Cerebellar cortex (tissue), 1 donor: ENCODE measurements at regions not wholly inside any gene's neighbourhood (a gene's known extent, or its start where the extent isn't known, plus 50 kb on each side); places are given as distances from the start of the nearest gene placed in this dataset.

ENCODE experiments used
- DNase-seq: peaks from one replicate; pipeline ENCODE4 v3.0.0-alpha.2; 2015; ENCODE audit warnings: low spot score

GRCh38 chr10:62631241-62631640 lies 173.3 kb upstream of the ADO start:
- no peak for DNase-seq

- DNase-seq: no peak
Measured at GRCh38 chr10:62632071-62632809, 172.3 kb upstream of the ADO start.

GRCh38 chr10:62633976-62634375 lies 170.5 kb upstream of the ADO start:
- DNase-seq: no peak

DNA sequence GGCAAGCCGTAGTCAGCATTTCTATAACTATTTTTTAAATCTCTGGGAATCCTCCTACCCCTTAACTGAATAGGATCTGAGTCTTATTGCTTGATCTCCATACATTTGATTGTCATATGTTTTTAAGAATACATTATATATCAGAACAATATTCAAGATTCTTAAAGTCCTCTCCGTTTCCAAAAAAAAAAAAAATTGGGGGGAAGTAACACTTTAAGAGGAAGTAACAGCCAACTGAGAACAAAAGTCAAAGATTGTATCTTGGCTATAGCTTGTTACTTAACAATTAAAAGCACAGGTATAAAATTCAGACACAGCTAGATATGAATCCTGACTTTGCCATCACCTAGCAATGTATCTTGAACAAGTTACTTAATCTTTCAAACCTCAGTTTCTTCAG lies 169.9 kb upstream of the ADO start:
- DNase-seq: no peak

DNA sequence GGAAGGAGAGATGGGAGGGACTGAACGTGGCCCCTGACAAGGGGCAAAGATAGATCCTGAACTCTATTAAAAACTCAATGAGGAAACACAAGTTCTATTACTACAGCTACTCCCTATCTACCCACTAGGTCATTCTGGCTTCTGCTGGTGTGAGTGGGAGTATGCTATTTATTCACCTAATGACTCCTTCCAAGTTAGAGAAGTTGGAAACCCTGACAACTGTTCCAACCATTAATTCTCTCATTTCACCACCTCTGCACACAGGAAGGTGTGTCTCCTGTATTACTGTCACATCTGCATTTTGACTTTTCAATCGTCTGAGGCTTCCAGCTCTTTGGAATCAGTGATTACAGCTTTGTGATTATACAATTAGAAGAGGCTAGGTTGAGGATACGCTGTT lies 169.4 kb upstream of the ADO start:
- DNase-seq: no peak

GRCh38 chr10:62636825-62637248 lies 167.7 kb upstream of the ADO start:
- no peak for DNase-seq

DNA sequence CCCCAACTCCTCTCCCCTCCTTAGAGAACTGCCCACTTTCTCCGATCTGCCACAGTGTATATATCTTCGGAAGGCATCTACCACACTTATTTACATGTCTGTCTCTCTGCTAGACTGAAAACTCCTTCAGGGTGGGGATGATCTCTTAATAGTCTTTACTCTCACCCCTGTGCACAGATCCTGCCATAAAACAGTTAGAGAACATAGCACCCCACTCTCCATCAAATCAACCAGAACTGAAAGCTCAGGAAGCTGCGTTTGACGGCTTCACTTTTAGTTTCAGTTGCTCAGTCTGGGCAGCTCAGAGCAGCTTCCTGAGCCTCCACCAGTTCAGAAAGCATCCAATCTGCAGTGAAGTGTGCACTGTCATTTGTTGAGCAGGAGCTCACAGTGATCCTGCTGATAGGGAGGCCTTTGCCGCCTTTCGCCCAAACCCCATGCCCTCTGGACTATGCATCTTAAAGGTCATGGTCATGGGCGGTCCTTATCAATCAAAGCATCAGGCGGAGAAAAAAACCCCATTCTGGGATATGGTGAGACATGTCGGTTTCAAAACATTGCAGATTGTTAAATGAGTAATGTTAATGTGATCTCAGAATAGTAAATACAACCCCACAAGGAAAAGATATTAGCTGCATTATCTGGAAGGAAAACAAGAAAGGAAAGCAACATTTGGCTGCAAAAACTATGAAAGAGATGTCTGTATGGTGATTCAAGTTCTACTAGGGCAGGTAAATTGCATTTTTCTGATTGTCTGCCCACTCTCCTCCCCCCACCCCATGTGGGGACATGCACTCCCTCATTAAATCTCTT lies 167.1 kb upstream of the ADO start:
- DNase-seq: no peak

DNA sequence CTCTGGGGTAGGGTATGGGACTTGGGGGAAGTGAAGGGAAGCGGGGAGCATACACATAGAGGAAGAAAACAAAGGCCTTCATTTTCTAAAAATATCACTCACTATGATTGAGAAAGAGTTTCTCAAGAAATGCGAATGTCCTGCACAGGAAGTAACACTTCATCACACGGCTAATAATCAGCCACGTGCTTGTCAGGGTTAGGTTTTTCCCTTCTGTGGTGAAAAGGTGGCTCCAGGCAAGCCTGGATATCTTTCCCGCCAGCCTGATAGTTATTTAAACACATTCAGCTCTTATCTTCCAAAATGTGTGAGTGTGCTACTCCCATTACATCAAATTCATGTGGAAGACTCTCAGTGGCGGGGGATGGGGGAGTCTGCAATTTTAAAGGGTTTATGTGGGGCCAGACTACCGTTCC lies 166.4 kb upstream of the ADO start:
- no peak for DNase-seq

GRCh38 chr10:62639144-62639543 lies 165.4 kb upstream of the ADO start:
- DNase-seq: no peak

DNA sequence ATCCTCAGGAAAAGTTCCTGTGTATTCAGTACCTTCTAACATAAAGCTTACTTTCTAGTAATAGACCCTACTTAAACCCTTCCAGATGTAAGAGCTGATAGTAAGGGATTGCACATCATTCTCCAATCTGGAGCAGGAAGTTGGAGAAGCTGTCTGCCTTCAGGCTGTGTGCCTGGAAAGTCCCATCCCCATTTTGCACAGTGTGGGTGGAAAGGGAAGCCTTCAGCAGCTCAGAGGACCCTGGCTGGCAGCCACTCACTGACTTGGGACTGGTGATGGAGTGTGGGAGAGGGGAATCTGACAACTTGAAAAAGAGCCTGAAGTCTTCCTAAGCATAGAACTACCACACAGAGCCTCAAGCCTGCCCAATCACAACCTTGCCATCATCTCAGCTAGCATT lies 164.1 kb upstream of the ADO start:
- DNase-seq: no peak

- DNase-seq: no peak
Measured at GRCh38 chr10:62643606-62644587, 160.6 kb upstream of the ADO start.

DNA sequence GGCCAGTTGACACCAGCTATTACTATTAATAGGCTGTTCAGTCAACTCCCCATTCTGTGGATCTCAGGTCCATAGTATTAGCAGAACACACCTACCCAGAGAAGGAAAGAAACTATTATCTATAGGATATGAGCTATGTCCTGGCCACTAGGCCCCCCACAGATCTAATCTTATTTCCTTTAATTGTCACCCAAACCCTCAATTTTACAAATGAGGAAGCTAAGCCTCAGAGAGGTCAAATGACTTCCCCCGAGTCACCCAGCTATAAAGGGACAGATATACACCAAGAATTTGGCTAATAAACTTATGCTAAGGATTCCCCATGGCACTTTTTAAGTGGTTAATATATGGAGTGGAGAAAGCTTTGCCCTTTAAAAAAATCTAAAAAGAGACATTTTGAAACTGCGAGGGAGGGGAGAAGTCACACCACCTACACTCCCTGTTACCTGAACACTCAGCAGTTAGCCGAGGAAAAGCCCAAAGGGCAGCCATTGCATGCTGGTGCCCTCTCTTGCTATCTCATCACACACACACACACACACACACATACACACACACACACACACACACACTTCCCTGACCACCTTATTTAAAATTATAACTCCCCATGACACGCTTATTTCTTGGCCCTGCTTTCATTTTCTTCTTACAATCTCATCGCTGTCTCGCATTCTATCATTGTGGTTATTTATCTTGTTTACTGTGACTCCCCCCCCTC lies 157.0 kb upstream of the ADO start:
- DNase-seq: no peak

- DNase-seq: no peak
Measured at GRCh38 chr10:62648921-62649320, 155.6 kb upstream of the ADO start.

DNA sequence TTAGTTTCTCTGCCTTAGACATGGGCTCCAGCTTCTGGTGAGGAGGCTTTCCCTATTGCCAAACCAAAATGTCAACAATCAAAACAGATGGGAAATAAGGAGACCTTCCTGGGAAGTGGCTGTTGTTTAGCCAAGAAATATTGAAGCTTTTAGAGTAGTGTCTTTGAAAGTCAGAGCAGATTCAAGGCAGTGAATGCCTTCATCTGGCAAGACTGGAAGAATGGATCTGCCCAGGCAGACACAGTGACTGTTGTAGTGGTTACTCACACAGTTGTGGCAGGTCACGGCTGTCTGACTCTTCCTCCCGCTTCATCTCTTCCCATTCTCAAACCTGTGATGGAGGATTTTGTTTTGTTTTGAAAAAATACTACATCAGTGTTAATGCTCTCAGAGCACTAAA lies 154.1 kb upstream of the ADO start:
- DNase-seq: no peak

GRCh38 chr10:62651341-62651740 lies 153.2 kb upstream of the ADO start:
- DNase-seq: no peak

- no peak for DNase-seq
Measured at GRCh38 chr10:62652114-62652513, 152.4 kb upstream of the ADO start.

DNA sequence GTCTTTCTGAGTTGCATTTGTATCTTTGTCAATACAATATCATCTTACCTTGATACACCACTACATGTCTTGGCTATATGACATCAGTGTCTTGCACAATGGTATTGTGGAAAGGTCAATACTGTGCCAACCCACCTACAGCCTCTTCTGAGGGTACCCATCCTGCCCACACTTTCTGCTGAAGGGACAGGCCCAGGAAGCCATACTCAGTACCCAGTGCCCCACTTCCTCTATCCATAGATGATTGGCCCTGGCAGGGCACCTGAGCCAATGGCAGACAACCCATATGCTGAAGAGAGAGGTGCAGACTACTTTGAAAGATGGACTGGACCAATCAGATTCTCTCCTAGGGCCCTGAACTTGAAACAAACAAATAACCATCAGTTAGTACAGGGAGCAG lies 152.0 kb upstream of the ADO start:
- no peak for DNase-seq

DNA sequence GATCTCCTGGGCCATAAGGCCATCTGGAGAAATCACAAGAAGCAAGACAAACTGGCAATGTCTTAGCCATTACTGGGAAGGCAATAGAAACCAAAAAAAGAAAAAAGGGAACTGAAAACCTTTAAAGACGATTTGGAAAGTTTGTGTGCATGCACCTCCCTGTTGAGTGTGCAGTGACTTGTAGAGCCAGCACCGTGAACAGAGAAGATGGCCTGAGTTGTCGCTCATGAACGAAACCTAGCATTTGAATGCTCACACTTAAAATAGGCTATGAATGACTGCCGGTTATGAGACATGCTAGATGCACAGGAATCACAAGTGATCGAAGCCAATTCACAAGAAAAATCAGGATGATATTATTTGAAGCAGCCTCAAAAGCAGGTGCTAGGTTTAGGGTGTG lies 151.3 kb upstream of the ADO start:
- DNase-seq: no peak

DNA sequence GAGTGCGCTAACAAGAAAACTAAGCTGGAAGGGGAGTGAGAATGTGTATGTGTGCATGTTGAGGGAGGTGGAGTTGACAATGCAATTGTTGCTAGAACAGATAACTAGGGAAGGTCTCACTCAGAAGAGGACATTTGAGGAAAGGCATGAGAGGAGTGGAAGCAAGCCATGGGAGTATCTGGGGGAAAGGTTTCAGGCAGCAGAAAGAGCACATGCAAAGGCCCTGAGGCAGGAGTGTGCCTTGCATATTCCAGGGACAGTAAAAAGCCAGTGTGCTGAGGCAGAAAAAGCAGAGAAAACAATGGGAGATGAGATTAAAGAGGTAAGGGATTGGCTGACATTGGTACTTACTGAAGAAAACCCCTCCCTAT lies 149.6 kb upstream of the ADO start:
- DNase-seq: no peak

DNA sequence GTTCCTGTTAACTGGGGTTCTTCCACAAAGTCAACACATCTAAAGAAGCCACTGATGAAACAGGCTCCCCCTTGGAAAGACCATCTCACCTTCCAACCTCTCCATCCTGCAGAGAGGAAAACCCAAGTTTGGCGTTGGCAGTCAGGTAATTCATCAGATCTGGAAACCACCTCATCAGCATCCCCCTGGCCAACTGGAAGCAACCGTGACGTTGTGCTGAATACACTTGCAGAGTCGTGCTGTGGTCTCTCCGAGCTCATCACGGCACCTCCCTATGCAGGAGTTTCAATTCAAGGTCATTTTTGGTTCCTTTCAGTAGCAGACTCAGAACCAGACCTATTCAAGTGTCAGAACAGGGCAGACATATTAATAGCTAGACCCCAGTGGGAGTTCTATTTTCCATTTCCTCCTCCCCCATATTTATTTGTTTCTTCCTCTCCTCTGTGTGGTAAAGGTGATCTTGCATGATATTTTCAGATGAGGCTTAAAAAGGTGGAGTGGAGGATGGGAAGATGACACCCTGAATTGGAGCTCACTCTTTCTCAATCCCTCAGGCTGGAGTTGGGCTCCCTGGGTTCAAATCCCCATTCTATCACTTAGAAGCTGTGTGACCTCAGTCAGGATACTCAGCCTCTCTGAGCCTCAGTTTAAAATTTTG lies 149.1 kb upstream of the ADO start:
- no peak for DNase-seq

DNA sequence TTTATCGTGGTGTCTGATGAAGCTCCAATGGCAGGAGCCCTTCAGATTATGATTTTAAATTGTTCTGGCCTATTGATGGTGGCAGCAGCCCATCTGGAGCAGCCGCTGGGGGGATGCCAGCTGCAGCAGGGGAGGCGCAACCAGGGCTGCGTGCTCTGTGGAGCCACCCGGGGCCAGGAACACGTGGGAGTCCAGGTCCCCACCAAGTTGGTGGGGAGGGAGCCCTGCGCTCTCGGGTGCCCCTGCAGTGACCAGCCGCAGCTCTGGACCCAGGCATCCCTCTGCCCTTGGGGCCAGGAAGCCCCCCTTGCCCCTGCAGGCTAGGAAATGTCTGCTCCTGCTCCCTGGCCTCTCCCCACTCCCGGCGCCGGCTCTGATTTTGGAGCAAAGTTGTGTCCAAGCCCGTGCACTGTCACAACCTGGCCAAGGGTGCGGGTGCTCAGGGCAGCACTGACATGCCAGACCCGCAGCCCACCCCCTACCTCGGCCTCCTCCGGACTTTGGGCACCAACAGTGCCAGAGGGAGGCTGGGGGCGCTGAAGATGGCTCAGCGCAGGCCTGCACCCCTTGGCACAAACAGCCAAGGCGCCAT lies 147.2 kb upstream of the ADO start:
- no peak for DNase-seq
